GM12891 (cell line): ENCODE measurements at regions not wholly inside any gene's neighbourhood (a gene's known extent, or its start where the extent isn't known, plus 50 kb on each side); places are given as distances from the start of the nearest gene placed in this dataset.

ENCODE experiments used
- POLR2A ChIP-seq: IDR thresholded peaks from 2 replicates; pipeline ENCODE4 v1.6.1; 2011; ENCODE audit warnings: low read depth, low read length, control low read depth
- POLR2AphosphoS5 ChIP-seq: IDR thresholded peaks from 2 replicates; pipeline ENCODE4 v1.6.1; 2011; ENCODE audit warnings: low read depth, low read length, control low read depth
- POU2F2 ChIP-seq: IDR thresholded peaks from 2 replicates; pipeline ENCODE4 v1.6.1; 2011; ENCODE audit warnings: low read depth, mild to moderate bottlenecking, control low read depth, low read length, moderate library complexity
- TAF1 ChIP-seq: IDR thresholded peaks from 2 replicates; pipeline ENCODE4 v1.6.1; 2011; ENCODE audit warnings: low read depth, low read length, control low read depth

DNA sequence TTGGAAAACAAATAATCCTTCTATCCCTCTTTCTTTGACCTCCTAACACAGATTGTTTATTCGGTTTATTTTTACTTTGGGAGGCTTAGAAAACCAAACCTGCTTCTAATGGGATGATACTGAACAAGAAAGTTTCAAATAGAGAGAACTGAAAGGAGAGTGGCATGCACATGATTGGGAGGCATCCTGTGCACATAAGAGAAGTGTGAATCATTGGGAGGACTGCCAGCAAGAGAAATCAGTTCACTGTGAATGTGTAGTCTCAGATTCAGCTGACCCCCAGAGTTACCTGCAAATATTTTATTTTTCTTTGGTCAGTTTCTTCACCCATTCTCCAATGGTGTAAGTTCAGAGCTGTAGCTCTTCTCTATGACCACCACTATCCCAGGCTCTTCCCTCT, 1363.2 kb upstream of the ACVR2A start:
- TF ChIP-seq POLR2AphosphoS5 = no peak
- no peak for TF ChIP-seq TAF1
- TF ChIP-seq POLR2A = no peak
- no peak for TF ChIP-seq POU2F2
